Smooth muscle cell (in vitro differentiated cells): ENCODE measurements at regions not wholly inside any gene's neighbourhood (a gene's known extent, or its start where the extent isn't known, plus 50 kb on each side); places are given as distances from the start of the nearest gene placed in this dataset.
A peak's percentile ranks its signal among the peaks of the same experiment; 100 is the strongest.

Source experiments
- DNase-seq: peaks from one replicate; lab custom pipeline; 2025; ENCODE audit not compliant: unreplicated experiment; lab: John Stamatoyannopoulos, UW
- H2AFZ ChIP-seq: fragments of 200-600 bp; sonication (generic); 2 replicates; pipeline ENCODE4 v1.6.0; 2016; ENCODE audit warnings: antibody characterized with exemption, low read depth, mild to moderate bottlenecking
- H3F3A ChIP-seq: fragments of 200-600 bp; sonication (generic); 2 replicates; pipeline ENCODE4 v1.6.0; 2017; ENCODE audit warnings: antibody characterized with exemption, low read depth
- H3K27ac ChIP-seq: fragments of 200-600 bp; sonication (generic); 2 replicates; pipeline ENCODE4 v1.5.1; 2016; ENCODE audit warnings: low read depth, mild to moderate bottlenecking
- H3K27me3 ChIP-seq: fragments of 200-600 bp; sonication (generic); 2 replicates; pipeline ENCODE4 v1.6.1; 2016; ENCODE audit warnings: low read depth, mild to moderate bottlenecking
- H3K36me3 ChIP-seq: fragments of 200-600 bp; sonication (generic); 2 replicates; pipeline ENCODE4 v1.5.1; 2016; ENCODE audit warnings: low read depth
- H3K4me1 ChIP-seq: fragments of 200-600 bp; sonication (generic); 2 replicates; pipeline ENCODE4 v1.5.1; 2016; ENCODE audit warnings: low read depth
- H3K4me2 ChIP-seq: fragments of 200-600 bp; sonication (generic); 2 replicates; pipeline ENCODE4 v1.6.0; 2016; ENCODE audit warnings: mild to moderate bottlenecking
- H3K4me3 ChIP-seq: fragments of 200-600 bp; sonication (generic); 2 replicates; pipeline ENCODE4 v1.5.1; 2016; ENCODE audit warnings: mild to moderate bottlenecking
- H3K79me2 ChIP-seq: fragments of 200-600 bp; sonication (generic); 2 replicates; pipeline ENCODE4 v1.6.0; 2016; ENCODE audit warnings: low read depth, mild to moderate bottlenecking
- H3K9ac ChIP-seq: fragments of 200-600 bp; sonication (generic); 2 replicates; pipeline ENCODE4 v1.6.0; 2016; ENCODE audit warnings: low read depth
- H3K9me3 ChIP-seq: fragments of 200-600 bp; sonication (generic); replicated peaks from 2 replicates; pipeline ENCODE4 v1.5.1; 2016; ENCODE audit warnings: low read depth
- H4K20me1 ChIP-seq: fragments of 200-600 bp; sonication (generic); 2 replicates; pipeline ENCODE4 v1.6.0; 2016; ENCODE audit warnings: low read depth
- CTCF ChIP-seq: fragments of 200-600 bp; sonication (generic); IDR thresholded peaks from 2 replicates; pipeline ENCODE4 v1.5.1; 2017; ENCODE audit warnings: borderline replicate concordance, mild to moderate bottlenecking, antibody characterized with exemption; ENCODE audit not compliant: insufficient read depth, poor library complexity, severe bottlenecking
- WGBS: methylation state at CpG from one replicate; pipeline ENCODE4 v1.1.7; 2016; ENCODE audit warnings: low lambda C conversion rate; 5-methylcytosine and 5-hydroxymethylcytosine counted together

DNA sequence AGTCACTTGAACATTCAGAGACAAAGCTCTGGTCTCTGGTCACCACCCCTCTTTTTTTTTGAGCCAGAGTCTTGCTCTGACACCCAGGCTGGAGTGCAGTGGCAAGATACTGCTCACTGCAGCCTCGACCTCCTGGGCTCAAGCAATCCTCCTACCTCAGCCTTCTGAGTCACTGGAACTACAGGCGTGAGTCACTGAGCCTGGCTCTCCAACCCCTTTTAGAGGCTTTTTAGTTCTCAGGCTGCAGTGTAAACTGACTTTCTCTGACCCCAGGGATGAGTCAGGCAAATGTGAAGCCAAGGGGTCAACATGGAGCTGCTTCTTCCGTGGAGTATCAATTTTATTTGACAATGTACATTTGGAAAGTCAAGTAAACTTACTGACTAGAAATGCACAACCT lies 229.2 kb downstream of the PTTG2 start:
- H3K36me3 ChIP-seq, result no peaks in the 10 kb centered on the region
- DNase-seq, result no peak
- H3K9me3 ChIP-seq, result no peaks in the 10 kb centered on the region
- H3K4me1 ChIP-seq, result peaks cover 10% of the 10 kb centered on the region
- no peaks in the 10 kb centered on the region for H3K27me3 ChIP-seq
- no peak for TF ChIP-seq CTCF
- H3F3A ChIP-seq, result peaks cover 5% of the 10 kb centered on the region
- no peak overlapping the region for H3K4me3 ChIP-seq
- H4K20me1 ChIP-seq, result no peaks in the 10 kb centered on the region
- no peak overlapping the region for H3K9ac ChIP-seq
- no peaks in the 10 kb centered on the region for H3K79me2 ChIP-seq
- H3K4me2 ChIP-seq, result peak overlapping the region; percentile 39
- no peak overlapping the region for H2AFZ ChIP-seq
- 13% methylated on average over 3 of the region's 3 CpGs for WGBS
- peak overlapping the region; percentile 24 for H3K27ac ChIP-seq

DNA sequence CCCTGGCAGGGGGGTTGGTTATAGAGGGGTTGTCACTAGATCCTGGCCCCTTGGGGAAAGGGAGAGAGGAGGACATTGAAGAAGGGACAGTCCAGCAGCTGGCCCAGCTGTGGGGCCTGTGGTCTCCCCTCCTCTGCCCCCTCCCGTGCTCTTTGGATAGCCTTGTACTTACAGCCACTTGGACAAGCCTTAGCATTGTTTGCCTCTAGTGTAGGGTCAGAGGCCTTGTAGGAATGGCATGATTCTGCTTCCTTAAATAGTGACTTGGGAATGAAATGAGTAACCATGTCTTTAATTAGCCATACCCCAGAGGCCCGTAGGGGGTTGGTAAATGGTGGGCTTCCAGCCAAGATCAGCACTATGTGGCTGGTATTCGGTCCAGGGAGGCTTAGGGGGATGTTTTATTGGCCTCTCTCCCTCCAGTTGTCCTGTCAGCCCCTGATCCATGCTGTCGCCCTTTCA lies 230.6 kb downstream of the PTTG2 start:
- peaks cover 5% of the 10 kb centered on the region for H3F3A ChIP-seq
- H3K36me3 ChIP-seq, result no peaks in the 10 kb centered on the region
- H3K4me1 ChIP-seq, result peaks cover 10% of the 10 kb centered on the region
- no peaks in the 10 kb centered on the region for H3K79me2 ChIP-seq
- peak; percentile 30 for DNase-seq
- no peak overlapping the region for H2AFZ ChIP-seq
- H3K9me3 ChIP-seq, result no peaks in the 10 kb centered on the region
- peak overlapping the region; percentile 30 for H3K4me2 ChIP-seq
- H3K4me3 ChIP-seq, result no peak overlapping the region
- H3K27me3 ChIP-seq, result no peaks in the 10 kb centered on the region
- no peaks in the 10 kb centered on the region for H4K20me1 ChIP-seq
- WGBS, result 23% methylated on average over 4 of the region's 4 CpGs
- peak overlapping the region; percentile 42 for H3K27ac ChIP-seq
- TF ChIP-seq CTCF, result no peak
- no peak overlapping the region for H3K9ac ChIP-seq

DNA sequence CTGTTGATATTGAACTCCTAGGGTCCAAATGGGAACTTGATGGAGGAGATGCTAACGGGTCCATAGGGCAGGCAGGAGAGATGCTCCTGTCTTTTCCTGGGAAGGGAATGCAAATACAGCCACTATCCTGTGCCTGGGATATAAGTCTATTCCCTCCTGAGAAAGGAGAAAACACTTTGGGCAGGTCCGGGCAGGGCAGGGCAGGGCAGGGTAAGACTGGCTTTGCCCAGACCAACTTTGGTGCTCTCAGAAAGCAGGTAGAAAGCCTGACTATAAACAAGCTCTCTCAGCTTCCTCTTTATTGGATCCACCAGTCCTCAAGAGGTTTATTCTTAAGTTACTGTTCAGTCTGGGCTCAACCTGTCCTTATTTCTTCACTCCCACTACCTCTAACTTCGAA lies 232.3 kb downstream of the PTTG2 start:
- no peak for TF ChIP-seq CTCF
- no peaks in the 10 kb centered on the region for H3K9me3 ChIP-seq
- WGBS, result 95% methylated on average over 3 of the region's 3 CpGs
- no peak overlapping the region for H3K4me2 ChIP-seq
- H4K20me1 ChIP-seq, result no peaks in the 10 kb centered on the region
- DNase-seq, result no peak
- H3K79me2 ChIP-seq, result no peaks in the 10 kb centered on the region
- no peaks in the 10 kb centered on the region for H3K36me3 ChIP-seq
- no peak overlapping the region for H3K4me3 ChIP-seq
- no peak overlapping the region for H3K27ac ChIP-seq
- peaks cover 5% of the 10 kb centered on the region for H3F3A ChIP-seq
- no peak overlapping the region for H3K9ac ChIP-seq
- no peaks in the 10 kb centered on the region for H3K27me3 ChIP-seq
- no peak overlapping the region for H2AFZ ChIP-seq
- peaks cover 10% of the 10 kb centered on the region for H3K4me1 ChIP-seq

GRCh38 chr4:38193236-38193863 lies 233.2 kb downstream of the PTTG2 start:
- Histone ChIP-seq H3K27ac (no peak overlapping the region), H3K36me3 (no peaks in the 10 kb centered on the region), H2AFZ (no peak overlapping the region), H3K79me2 (no peaks in the 10 kb centered on the region), H3K4me2 (no peak overlapping the region), H3K27me3 (no peaks in the 10 kb centered on the region), H3K4me1 (peaks cover 10% of the 10 kb centered on the region), H3K4me3 (no peak overlapping the region), H3K9ac (no peak overlapping the region), H3K9me3 (no peaks in the 10 kb centered on the region), H4K20me1 (no peaks in the 10 kb centered on the region), H3F3A (peaks cover 5% of the 10 kb centered on the region)
- no peak for DNase-seq
- WGBS, result 66% methylated on average over 2 of the region's 2 CpGs
- no peak for TF ChIP-seq CTCF
